HepG2 (cell line): ENCODE measurements at regions not wholly inside any gene's neighbourhood (a gene's known extent, or its start where the extent isn't known, plus 50 kb on each side); places are given as distances from the start of the nearest gene placed in this dataset.

Experiments
- ATAC-seq: fragments of 200-7000 bp; cut with Tn5 transposase; 3 replicates; pipeline ENCODE4 v1.9.1; 2020; ENCODE audit warnings: mild to moderate bottlenecking, moderate library complexity
- BruUV-seq: library from RNA; stranded (reverse); fragments of 400-500 nt; replicated peaks from 2 replicates; lab custom pipeline; 2021; lab: Mats Ljungman, UMichigan
- CTCF ChIA-PET: fragments of 300-600 bp; formaldehyde crosslinking; extraction: SDS; loops from one replicate; lab custom pipeline; 2021; ENCODE audit warnings: low total read pairs, inconsistent platforms, low intra/inter-chr PET ratio; lab: Yijun Ruan, JAX
- POLR2A ChIA-PET: fragments of 350-600 bp; sonication (Branson Sonifier 250); formaldehyde crosslinking; loops from one replicate; lab custom pipeline; 2020; ENCODE audit warnings: antibody characterized with exemption, inconsistent platforms; lab: Yijun Ruan, JAX
- DNase-seq: peaks from one replicate; pipeline ENCODE4 v3.0.0-alpha.2; 2015; ENCODE audit warnings: low spot score
- FAIRE-seq: peaks from 3 replicates; lab custom pipeline; 2011; peaks lifted over from hg19 to GRCh38; lab: Jason Lieb, UNC
- H2AFZ ChIP-seq: one replicate; pipeline ENCODE4 v1.6.1; 2011; ENCODE audit warnings: low read length, inconsistent platforms
- H3K27ac ChIP-seq: fragments of 300-600 bp; 3 replicates; pipeline ENCODE4 v1.8.0; 2011; ENCODE audit warnings: mixed run types, mild to moderate bottlenecking, mixed read lengths, low read length, inconsistent platforms; ENCODE audit not compliant: insufficient read depth; ENCODE audit errors: extremely low read length
- H3K27me3 ChIP-seq, 2 experiments: fragments of 200-600 bp in 1 of 2; 2 replicates in 1 of 2; 3 replicates in 1 of 2; pipeline versions ENCODE4 v1.6.0 to v1.8.0; 2011; ENCODE audit warnings: low read length in 2 of 2, mild to moderate bottlenecking in 2 of 2, moderate library complexity in 2 of 2, inconsistent platforms in 1 of 2; ENCODE audit not compliant: insufficient read depth in 2 of 2, control insufficient read depth in 1 of 2
- H3K36me3 ChIP-seq, 2 experiments: fragments of 200-600 bp in 1 of 2; replicated peaks in 1 of 2; 2 replicates in 1 of 2; 3 replicates in 1 of 2; pipeline versions ENCODE4 v1.5.1 to v1.8.0; 2011; ENCODE audit warnings: low read length in 2 of 2, inconsistent platforms in 1 of 2; ENCODE audit not compliant: insufficient read depth in 2 of 2, control insufficient read depth in 1 of 2
- H3K4me1 ChIP-seq: 2 replicates; pipeline ENCODE4 v1.5.1; 2012; ENCODE audit warnings: low read length, inconsistent platforms; ENCODE audit not compliant: insufficient read depth
- H3K4me2 ChIP-seq: 2 replicates; pipeline ENCODE4 v1.6.0; 2011; ENCODE audit warnings: low read depth, low read length, inconsistent platforms
- H3K4me3 ChIP-seq, 3 experiments: fragments of 200-600 bp in 1 of 3; sonication (generic), shearing (Covaris generic) in 1 of 3; replicated peaks in 1 of 3; 2 replicates each; pipeline ENCODE4 v1.5.1; 2011 to 2016; ENCODE audit warnings: low read length in 3 of 3, inconsistent platforms in 2 of 3, low read depth in 2 of 3, mild to moderate bottlenecking in 2 of 3, control low read depth in 1 of 3, mixed read lengths in 1 of 3; ENCODE audit not compliant: insufficient read depth in 1 of 3
- H3K79me2 ChIP-seq: one replicate; pipeline ENCODE4 v1.6.1; 2011; ENCODE audit warnings: low read length, inconsistent platforms; ENCODE audit not compliant: insufficient read depth
- H3K9ac ChIP-seq: 2 replicates; pipeline ENCODE4 v1.6.0; 2011; ENCODE audit warnings: mild to moderate bottlenecking, low read depth, low read length, inconsistent platforms; ENCODE audit not compliant: insufficient read depth
- H3K9me3 ChIP-seq: 2 replicates; pipeline ENCODE4 v1.5.1; 2012; ENCODE audit warnings: mild to moderate bottlenecking, low read length
- H4K20me1 ChIP-seq: 2 replicates; pipeline ENCODE4 v1.6.0; 2011; ENCODE audit warnings: inconsistent platforms, mild to moderate bottlenecking, low read length, moderate library complexity; ENCODE audit not compliant: insufficient read depth
- AGO1 ChIP-seq: fragments of 200-400 bp; formaldehyde crosslinking; IDR thresholded peaks from 2 replicates; pipeline ENCODE4 v1.6.1; 2017; ENCODE audit warnings: mild to moderate bottlenecking, low read depth, low read length, moderate library complexity; ENCODE audit not compliant: poor library complexity, severe bottlenecking
- HOXA9 ChIP-seq: sonication (generic); formaldehyde crosslinking; IDR thresholded peaks from 2 replicates; pipeline ENCODE4 v1.8.1; 2022; ENCODE audit warnings: missing genetic modification reagents, mild to moderate bottlenecking, moderate library complexity, borderline replicate concordance
- MEF2D ChIP-seq: sonication (generic); formaldehyde crosslinking; IDR thresholded peaks from 2 replicates; pipeline ENCODE4 v1.5.1; 2020; ENCODE audit warnings: mild to moderate bottlenecking, missing genetic modification reagents
- MEIS2 ChIP-seq: sonication (generic); formaldehyde crosslinking; IDR thresholded peaks from 2 replicates; pipeline ENCODE4 v1.9.0; 2021; ENCODE audit warnings: mild to moderate bottlenecking, missing genetic modification reagents
- MYNN ChIP-seq: sonication (generic); formaldehyde crosslinking; IDR thresholded peaks from 2 replicates; pipeline ENCODE4 v1.4.0; 2020; ENCODE audit warnings: mild to moderate bottlenecking, low read depth, missing genetic modification reagents
- ZNF484 ChIP-seq: sonication (generic); formaldehyde crosslinking; IDR thresholded peaks from 2 replicates; pipeline ENCODE4 v1.5.1; 2020; ENCODE audit warnings: mild to moderate bottlenecking, low read depth, missing genetic modification reagents, borderline replicate concordance
- ZNF75D ChIP-seq: sonication (generic); formaldehyde crosslinking; IDR thresholded peaks from 2 replicates; pipeline ENCODE4 v1.8.1; 2023; ENCODE audit warnings: missing genetic modification reagents, mild to moderate bottlenecking, borderline replicate concordance
- ZZZ3 ChIP-seq: sonication (generic); formaldehyde crosslinking; IDR thresholded peaks from 2 replicates; pipeline ENCODE4 v1.4.0; 2020; ENCODE audit warnings: missing genetic modification reagents, mild to moderate bottlenecking, borderline replicate concordance
- WGBS: methylation state at CpG from one replicate; pipeline ENCODE4 v1.1.6; 2017; ENCODE audit warnings: low lambda C conversion rate; 5-methylcytosine and 5-hydroxymethylcytosine counted together
- in situ Hi-C: cut with HindIII; loops from 2 replicates; pipeline ENCODE4 v1.10.0; 2017; ENCODE audit warnings: low pct_unique_long_range_greater_than_20kb; ENCODE audit not compliant: extremely low pct_ligation_motif_present
- intact Hi-C: fragments of 100-400 bp; cut with micrococcal nuclease; formaldehyde crosslinking; loops from one replicate; pipeline ENCODE4 v1.10.0; 2022; ENCODE audit not compliant: unreplicated experiment
- TF ChIP-seq, protein P1 (sequence below): sonication (generic); formaldehyde crosslinking; IDR thresholded peaks from 2 replicates; pipeline ENCODE4 v1.4.0; 2020; ENCODE audit warnings: mild to moderate bottlenecking, missing genetic modification reagents, borderline replicate concordance
- TF ChIP-seq, protein P2 (sequence below): sonication (generic); formaldehyde crosslinking; IDR thresholded peaks from 2 replicates; pipeline ENCODE4 v1.8.1; 2023; ENCODE audit warnings: mild to moderate bottlenecking, missing genetic modification reagents, borderline replicate concordance
- TF ChIP-seq, protein P3 (sequence below): sonication (generic); formaldehyde crosslinking; IDR thresholded peaks from 2 replicates; pipeline ENCODE4 v1.5.0; 2020; ENCODE audit warnings: missing genetic modification reagents
- TF ChIP-seq, protein P4 (sequence below): sonication (generic); formaldehyde crosslinking; IDR thresholded peaks from 2 replicates; pipeline ENCODE4 v1.5.1; 2020; ENCODE audit warnings: mild to moderate bottlenecking, moderate library complexity, missing genetic modification reagents
- TF ChIP-seq, protein P5 (sequence below): sonication (generic); formaldehyde crosslinking; IDR thresholded peaks from 2 replicates; pipeline ENCODE4 v1.4.0; 2020; ENCODE audit warnings: missing genetic modification reagents, mild to moderate bottlenecking, borderline replicate concordance

DNA sequence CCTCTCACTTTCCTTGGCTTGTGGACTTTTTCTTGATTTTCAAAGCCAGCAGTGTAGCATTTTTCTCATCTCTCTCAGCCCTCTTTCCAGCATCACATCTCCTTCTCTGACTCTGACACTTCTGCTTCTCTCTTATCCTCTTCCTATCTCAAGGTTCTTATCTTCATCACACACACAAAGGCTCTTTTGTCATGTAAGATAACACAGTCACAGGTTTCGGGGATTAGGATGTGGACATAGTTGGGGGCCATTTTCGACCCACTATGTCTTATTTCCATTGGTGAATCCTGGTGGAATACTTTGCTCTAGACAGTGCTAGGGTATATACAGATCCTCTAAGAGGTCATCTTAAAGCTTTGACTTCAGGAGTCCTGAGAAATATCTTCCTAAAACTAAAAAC, 719.3 kb upstream of the TBX3 start:
- Histone ChIP-seq H3K27me3 (no peaks in the 10 kb centered on the region), H3K27ac (no peak overlapping the region), H3K9ac (no peak overlapping the region), H3K4me1 (peaks cover 48% of the 10 kb centered on the region), H3K36me3 (no peaks in the 10 kb centered on the region), H2AFZ (no peak overlapping the region)
- POLR2A ChIA-PET, result no interaction called here
- no TSS peak for BruUV-seq
- TF ChIP-seq, protein P1, sequence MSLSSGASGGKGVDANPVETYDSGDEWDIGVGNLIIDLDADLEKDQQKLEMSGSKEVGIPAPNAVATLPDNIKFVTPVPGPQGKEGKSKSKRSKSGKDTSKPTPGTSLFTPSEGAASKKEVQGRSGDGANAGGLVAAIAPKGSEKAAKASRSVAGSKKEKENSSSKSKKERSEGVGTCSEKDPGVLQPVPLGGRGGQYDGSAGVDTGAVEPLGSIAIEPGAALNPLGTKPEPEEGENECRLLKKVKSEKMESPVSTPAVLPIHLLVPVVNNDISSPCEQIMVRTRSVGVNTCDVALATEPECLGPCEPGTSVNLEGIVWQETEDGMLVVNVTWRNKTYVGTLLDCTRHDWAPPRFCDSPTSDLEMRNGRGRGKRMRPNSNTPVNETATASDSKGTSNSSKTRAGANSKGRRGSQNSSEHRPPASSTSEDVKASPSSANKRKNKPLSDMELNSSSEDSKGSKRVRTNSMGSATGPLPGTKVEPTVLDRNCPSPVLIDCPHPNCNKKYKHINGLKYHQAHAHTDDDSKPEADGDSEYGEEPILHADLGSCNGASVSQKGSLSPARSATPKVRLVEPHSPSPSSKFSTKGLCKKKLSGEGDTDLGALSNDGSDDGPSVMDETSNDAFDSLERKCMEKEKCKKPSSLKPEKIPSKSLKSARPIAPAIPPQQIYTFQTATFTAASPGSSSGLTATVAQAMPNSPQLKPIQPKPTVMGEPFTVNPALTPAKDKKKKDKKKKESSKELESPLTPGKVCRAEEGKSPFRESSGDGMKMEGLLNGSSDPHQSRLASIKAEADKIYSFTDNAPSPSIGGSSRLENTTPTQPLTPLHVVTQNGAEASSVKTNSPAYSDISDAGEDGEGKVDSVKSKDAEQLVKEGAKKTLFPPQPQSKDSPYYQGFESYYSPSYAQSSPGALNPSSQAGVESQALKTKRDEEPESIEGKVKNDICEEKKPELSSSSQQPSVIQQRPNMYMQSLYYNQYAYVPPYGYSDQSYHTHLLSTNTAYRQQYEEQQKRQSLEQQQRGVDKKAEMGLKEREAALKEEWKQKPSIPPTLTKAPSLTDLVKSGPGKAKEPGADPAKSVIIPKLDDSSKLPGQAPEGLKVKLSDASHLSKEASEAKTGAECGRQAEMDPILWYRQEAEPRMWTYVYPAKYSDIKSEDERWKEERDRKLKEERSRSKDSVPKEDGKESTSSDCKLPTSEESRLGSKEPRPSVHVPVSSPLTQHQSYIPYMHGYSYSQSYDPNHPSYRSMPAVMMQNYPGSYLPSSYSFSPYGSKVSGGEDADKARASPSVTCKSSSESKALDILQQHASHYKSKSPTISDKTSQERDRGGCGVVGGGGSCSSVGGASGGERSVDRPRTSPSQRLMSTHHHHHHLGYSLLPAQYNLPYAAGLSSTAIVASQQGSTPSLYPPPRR (CRISPR knock-in tag), result no peak
- TF ChIP-seq MEIS2 (CRISPR knock-in tag) (no peak), ZZZ3 (no peak), AGO1 (no peak), ZNF75D (CRISPR knock-in tag) (no peak), HOXA9 (CRISPR knock-in tag) (no peak), ZNF484 (CRISPR knock-in tag) (no peak), MYNN (CRISPR knock-in tag) (no peak), MEF2D (CRISPR knock-in tag) (no peak)
- TF ChIP-seq, protein P2, sequence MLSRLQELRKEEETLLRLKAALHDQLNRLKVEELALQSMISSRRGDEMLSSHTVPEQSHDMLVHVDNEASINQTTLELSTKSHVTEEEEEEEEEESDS (CRISPR knock-in tag), result no peak
- TF ChIP-seq, protein P3, sequence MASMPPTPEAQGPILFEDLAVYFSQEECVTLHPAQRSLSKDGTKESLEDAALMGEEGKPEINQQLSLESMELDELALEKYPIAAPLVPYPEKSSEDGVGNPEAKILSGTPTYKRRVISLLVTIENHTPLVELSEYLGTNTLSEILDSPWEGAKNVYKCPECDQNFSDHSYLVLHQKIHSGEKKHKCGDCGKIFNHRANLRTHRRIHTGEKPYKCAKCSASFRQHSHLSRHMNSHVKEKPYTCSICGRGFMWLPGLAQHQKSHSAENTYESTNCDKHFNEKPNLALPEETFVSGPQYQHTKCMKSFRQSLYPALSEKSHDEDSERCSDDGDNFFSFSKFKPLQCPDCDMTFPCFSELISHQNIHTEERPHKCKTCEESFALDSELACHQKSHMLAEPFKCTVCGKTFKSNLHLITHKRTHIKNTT, result no peak
- TF ChIP-seq, protein P4, sequence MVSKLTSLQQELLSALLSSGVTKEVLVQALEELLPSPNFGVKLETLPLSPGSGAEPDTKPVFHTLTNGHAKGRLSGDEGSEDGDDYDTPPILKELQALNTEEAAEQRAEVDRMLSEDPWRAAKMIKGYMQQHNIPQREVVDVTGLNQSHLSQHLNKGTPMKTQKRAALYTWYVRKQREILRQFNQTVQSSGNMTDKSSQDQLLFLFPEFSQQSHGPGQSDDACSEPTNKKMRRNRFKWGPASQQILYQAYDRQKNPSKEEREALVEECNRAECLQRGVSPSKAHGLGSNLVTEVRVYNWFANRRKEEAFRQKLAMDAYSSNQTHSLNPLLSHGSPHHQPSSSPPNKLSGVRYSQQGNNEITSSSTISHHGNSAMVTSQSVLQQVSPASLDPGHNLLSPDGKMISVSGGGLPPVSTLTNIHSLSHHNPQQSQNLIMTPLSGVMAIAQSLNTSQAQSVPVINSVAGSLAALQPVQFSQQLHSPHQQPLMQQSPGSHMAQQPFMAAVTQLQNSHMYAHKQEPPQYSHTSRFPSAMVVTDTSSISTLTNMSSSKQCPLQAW, result no peak
- TF ChIP-seq, protein P5, sequence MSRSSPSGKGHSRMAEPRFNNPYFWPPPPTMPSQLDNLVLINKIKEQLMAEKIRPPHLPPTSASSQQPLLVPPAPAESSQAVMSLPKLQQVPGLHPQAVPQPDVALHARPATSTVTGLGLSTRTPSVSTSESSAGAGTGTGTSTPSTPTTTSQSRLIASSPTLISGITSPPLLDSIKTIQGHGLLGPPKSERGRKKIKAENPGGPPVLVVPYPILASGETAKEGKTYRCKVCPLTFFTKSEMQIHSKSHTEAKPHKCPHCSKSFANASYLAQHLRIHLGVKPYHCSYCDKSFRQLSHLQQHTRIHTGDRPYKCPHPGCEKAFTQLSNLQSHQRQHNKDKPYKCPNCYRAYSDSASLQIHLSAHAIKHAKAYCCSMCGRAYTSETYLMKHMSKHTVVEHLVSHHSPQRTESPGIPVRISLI (CRISPR knock-in tag), result no peak
- TF ChIP-seq, all 625 proteins: peak for 0
- no peaks in the 10 kb centered on the region for H4K20me1 ChIP-seq
- in situ Hi-C loops (no loop called here), intact Hi-C loops (no loop called here)
- 85% methylated on average over 2 of the region's 2 CpGs for WGBS
- H3K4me3 ChIP-seq, result no peak overlapping the region
- FAIRE-seq (no peak), ATAC-seq (no peak), DNase-seq (no peak)
- H3K79me2 ChIP-seq, result no peaks in the 10 kb centered on the region
- no peak overlapping the region for H3K4me2 ChIP-seq
- H3K9me3 ChIP-seq, result no peaks in the 10 kb centered on the region
- CTCF ChIA-PET, result no interaction called here
